Panc1 (cell line): ENCODE measurements at regions not wholly inside any gene's neighbourhood (a gene's known extent, or its start where the extent isn't known, plus 50 kb on each side); places are given as distances from the start of the nearest gene placed in this dataset.

Experiments used
- POLR2AphosphoS5 ChIP-seq: IDR thresholded peaks from 2 replicates; pipeline ENCODE4 v1.6.1; 2012; ENCODE audit warnings: mild to moderate bottlenecking, low read depth, low read length, moderate library complexity
- SIN3A ChIP-seq: IDR thresholded peaks from 2 replicates; pipeline ENCODE4 v1.6.1; 2012; ENCODE audit warnings: low read depth, mild to moderate bottlenecking, low read length, moderate library complexity, borderline replicate concordance; ENCODE audit not compliant: insufficient read depth
- TCF7L2 ChIP-seq: IDR thresholded peaks from 2 replicates; pipeline ENCODE4 v1.6.1; 2011; ENCODE audit warnings: mild to moderate bottlenecking, low read depth, low read length, inconsistent platforms
- TF ChIP-seq, protein P1 (sequence below): fragments of 450-650 bp; IDR thresholded peaks from 2 replicates; pipeline ENCODE4 v1.5.1; 2017; ENCODE audit warnings: mild to moderate bottlenecking
- TF ChIP-seq, protein P2 (sequence below), 2 experiments: IDR thresholded peaks; 2 replicates each; pipeline ENCODE4 v1.6.1; 2011 to 2012; ENCODE audit warnings: low read depth in 2 of 2, control low read depth in 1 of 2, low read length in 1 of 2, mild to moderate bottlenecking in 1 of 2, moderate library complexity in 1 of 2; ENCODE audit not compliant: insufficient read depth in 1 of 2

GRCh38 chr13:47085346-47085745, 188.5 kb upstream of the HTR2A start:
- TF ChIP-seq POLR2AphosphoS5: no peak
- TF ChIP-seq, protein P1, sequence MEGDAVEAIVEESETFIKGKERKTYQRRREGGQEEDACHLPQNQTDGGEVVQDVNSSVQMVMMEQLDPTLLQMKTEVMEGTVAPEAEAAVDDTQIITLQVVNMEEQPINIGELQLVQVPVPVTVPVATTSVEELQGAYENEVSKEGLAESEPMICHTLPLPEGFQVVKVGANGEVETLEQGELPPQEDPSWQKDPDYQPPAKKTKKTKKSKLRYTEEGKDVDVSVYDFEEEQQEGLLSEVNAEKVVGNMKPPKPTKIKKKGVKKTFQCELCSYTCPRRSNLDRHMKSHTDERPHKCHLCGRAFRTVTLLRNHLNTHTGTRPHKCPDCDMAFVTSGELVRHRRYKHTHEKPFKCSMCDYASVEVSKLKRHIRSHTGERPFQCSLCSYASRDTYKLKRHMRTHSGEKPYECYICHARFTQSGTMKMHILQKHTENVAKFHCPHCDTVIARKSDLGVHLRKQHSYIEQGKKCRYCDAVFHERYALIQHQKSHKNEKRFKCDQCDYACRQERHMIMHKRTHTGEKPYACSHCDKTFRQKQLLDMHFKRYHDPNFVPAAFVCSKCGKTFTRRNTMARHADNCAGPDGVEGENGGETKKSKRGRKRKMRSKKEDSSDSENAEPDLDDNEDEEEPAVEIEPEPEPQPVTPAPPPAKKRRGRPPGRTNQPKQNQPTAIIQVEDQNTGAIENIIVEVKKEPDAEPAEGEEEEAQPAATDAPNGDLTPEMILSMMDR: no peak
- TF ChIP-seq, protein P2, sequence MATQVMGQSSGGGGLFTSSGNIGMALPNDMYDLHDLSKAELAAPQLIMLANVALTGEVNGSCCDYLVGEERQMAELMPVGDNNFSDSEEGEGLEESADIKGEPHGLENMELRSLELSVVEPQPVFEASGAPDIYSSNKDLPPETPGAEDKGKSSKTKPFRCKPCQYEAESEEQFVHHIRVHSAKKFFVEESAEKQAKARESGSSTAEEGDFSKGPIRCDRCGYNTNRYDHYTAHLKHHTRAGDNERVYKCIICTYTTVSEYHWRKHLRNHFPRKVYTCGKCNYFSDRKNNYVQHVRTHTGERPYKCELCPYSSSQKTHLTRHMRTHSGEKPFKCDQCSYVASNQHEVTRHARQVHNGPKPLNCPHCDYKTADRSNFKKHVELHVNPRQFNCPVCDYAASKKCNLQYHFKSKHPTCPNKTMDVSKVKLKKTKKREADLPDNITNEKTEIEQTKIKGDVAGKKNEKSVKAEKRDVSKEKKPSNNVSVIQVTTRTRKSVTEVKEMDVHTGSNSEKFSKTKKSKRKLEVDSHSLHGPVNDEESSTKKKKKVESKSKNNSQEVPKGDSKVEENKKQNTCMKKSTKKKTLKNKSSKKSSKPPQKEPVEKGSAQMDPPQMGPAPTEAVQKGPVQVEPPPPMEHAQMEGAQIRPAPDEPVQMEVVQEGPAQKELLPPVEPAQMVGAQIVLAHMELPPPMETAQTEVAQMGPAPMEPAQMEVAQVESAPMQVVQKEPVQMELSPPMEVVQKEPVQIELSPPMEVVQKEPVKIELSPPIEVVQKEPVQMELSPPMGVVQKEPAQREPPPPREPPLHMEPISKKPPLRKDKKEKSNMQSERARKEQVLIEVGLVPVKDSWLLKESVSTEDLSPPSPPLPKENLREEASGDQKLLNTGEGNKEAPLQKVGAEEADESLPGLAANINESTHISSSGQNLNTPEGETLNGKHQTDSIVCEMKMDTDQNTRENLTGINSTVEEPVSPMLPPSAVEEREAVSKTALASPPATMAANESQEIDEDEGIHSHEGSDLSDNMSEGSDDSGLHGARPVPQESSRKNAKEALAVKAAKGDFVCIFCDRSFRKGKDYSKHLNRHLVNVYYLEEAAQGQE (IDR thresholded peaks at IDR 0.05; ENCODE audit: insufficient read depth in 1 of 2, low read depth in 2 of 2, low read length in 1 of 2): no peak
- no peak for TF ChIP-seq TCF7L2
- TF ChIP-seq SIN3A: no peak
